ENCODE measurements at regions not wholly inside any gene's neighbourhood (a gene's known extent, or its start where the extent isn't known, plus 50 kb on each side); places are given as distances from the start of the nearest gene placed in this dataset.

DNA sequence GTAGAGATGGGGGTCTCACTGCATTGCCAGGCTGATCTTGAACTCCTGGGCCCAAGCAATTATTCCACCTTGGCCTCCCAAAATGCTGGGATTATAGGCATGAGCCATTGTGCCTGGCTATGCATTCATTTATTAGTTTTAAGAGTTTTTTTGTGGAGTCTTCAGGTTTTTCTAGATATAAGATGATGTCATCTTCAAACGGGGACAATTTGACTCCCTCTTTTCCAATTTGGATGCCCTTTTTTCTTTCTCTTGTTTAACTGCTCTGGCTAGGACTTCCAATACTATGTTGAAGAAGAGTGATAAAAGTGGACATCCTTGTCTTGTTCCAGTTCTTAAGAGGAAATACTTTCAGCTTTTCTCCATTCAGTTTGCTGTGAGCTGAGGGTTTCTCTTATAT, 113.7 kb upstream of the PARD3B start:
- TF ChIP-seq, protein P1, sequence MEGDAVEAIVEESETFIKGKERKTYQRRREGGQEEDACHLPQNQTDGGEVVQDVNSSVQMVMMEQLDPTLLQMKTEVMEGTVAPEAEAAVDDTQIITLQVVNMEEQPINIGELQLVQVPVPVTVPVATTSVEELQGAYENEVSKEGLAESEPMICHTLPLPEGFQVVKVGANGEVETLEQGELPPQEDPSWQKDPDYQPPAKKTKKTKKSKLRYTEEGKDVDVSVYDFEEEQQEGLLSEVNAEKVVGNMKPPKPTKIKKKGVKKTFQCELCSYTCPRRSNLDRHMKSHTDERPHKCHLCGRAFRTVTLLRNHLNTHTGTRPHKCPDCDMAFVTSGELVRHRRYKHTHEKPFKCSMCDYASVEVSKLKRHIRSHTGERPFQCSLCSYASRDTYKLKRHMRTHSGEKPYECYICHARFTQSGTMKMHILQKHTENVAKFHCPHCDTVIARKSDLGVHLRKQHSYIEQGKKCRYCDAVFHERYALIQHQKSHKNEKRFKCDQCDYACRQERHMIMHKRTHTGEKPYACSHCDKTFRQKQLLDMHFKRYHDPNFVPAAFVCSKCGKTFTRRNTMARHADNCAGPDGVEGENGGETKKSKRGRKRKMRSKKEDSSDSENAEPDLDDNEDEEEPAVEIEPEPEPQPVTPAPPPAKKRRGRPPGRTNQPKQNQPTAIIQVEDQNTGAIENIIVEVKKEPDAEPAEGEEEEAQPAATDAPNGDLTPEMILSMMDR (optimal IDR thresholded peaks at IDR 0.05 in 1 of 3, IDR thresholded peaks at IDR 0.05 in 1 of 3, conservative IDR thresholded peaks at IDR 0.05 in 1 of 3; ENCODE audit: extremely low read depth in 1 of 3, insufficient read depth in 2 of 3, low read length in 3 of 3), result no peak
- no peak for TF ChIP-seq EZH2 (IDR thresholded peaks at IDR 0.05; ENCODE audit: low read length)
- no peak overlapping the region for H3K27ac ChIP-seq (ENCODE audit: control insufficient read depth, insufficient read depth, low read length)
- H3K36me3 ChIP-seq (ENCODE audit: control insufficient read depth in 2 of 2, extremely low read depth in 1 of 2, insufficient read depth in 2 of 2, low read length in 2 of 2), result no peaks in the 10 kb centered on the region
- no peaks in the 10 kb centered on the region for H3K4me1 ChIP-seq (ENCODE audit: control insufficient read depth, extremely low read depth, insufficient read depth, low read length)
- FAIRE-seq, result no peak
- H3K4me2 ChIP-seq (ENCODE audit: control insufficient read depth, extremely low read depth, insufficient read depth, low read depth, low read length), result no peak overlapping the region
- H3K4me3 ChIP-seq (ENCODE audit: control insufficient read depth in 2 of 3, extremely low read depth in 1 of 3, insufficient read depth in 2 of 3, low read depth in 1 of 3, low read length in 3 of 3), result no peak overlapping the region
- H4K20me1 ChIP-seq (ENCODE audit: control insufficient read depth, extremely low read depth, insufficient read depth, low read length), result no peaks in the 10 kb centered on the region
- no peak for DNase-seq (ENCODE audit: low read depth, low spot score)
- no peaks in the 10 kb centered on the region for H3K9me3 ChIP-seq (ENCODE audit: control insufficient read depth, low read depth, low read length)
- no peak overlapping the region for H3K9ac ChIP-seq (ENCODE audit: control insufficient read depth, extremely low read depth, insufficient read depth, low read length)
- no peaks in the 10 kb centered on the region for H3K9me1 ChIP-seq (ENCODE audit: control insufficient read depth, extremely low read depth, insufficient read depth, low read length)
- H3K79me2 ChIP-seq (ENCODE audit: control insufficient read depth, insufficient read depth, low read length), result no peaks in the 10 kb centered on the region
- H2AFZ ChIP-seq (ENCODE audit: control insufficient read depth, low read length), result no peak overlapping the region
- no peaks in the 10 kb centered on the region for H3K27me3 ChIP-seq (ENCODE audit: control insufficient read depth, extremely low read depth, insufficient read depth, low read length)
- dilution Hi-C loops (cut with MboI; ENCODE audit: extremely low pct_ligation_motif_present, low sequenced_read_pairs), result no loop called here

DNA sequence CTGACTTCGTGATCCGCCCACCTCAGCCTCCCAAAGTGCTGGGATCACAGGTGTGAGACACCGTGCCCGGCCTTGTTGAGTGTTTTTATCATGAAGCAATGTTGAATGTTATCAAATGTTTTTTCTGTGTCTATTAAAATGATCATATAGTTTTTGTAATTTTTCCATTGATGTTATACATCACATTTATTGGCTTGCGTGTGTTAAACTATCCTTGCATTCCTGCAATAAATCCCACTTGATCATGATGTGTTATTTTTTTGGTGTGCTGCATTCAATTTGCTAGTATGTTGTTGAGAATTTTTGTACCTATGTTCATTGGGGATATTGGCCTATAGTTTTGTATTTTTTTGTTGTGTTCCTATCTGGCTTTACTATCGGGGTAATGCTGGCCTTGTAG, 113.1 kb upstream of the PARD3B start:
- TF ChIP-seq, protein P1 (optimal IDR thresholded peaks at IDR 0.05 in 1 of 3, IDR thresholded peaks at IDR 0.05 in 1 of 3, conservative IDR thresholded peaks at IDR 0.05 in 1 of 3; ENCODE audit: extremely low read depth in 1 of 3, insufficient read depth in 2 of 3, low read length in 3 of 3), result no peak
- TF ChIP-seq EZH2 (IDR thresholded peaks at IDR 0.05; ENCODE audit: low read length), result no peak
- Histone ChIP-seq H3K27me3 (ENCODE audit: control insufficient read depth, extremely low read depth, insufficient read depth, low read length) (no peaks in the 10 kb centered on the region), H3K4me1 (ENCODE audit: control insufficient read depth, extremely low read depth, insufficient read depth, low read length) (no peaks in the 10 kb centered on the region), H3K9me1 (ENCODE audit: control insufficient read depth, extremely low read depth, insufficient read depth, low read length) (no peaks in the 10 kb centered on the region), H3K79me2 (ENCODE audit: control insufficient read depth, insufficient read depth, low read length) (no peaks in the 10 kb centered on the region), H3K36me3 (ENCODE audit: control insufficient read depth in 2 of 2, extremely low read depth in 1 of 2, insufficient read depth in 2 of 2, low read length in 2 of 2) (no peaks in the 10 kb centered on the region), H2AFZ (ENCODE audit: control insufficient read depth, low read length) (no peak overlapping the region), H3K4me3 (ENCODE audit: control insufficient read depth in 2 of 3, extremely low read depth in 1 of 3, insufficient read depth in 2 of 3, low read depth in 1 of 3, low read length in 3 of 3) (no peak overlapping the region), H3K9ac (ENCODE audit: control insufficient read depth, extremely low read depth, insufficient read depth, low read length) (no peak overlapping the region), H3K4me2 (ENCODE audit: control insufficient read depth, extremely low read depth, insufficient read depth, low read depth, low read length) (no peak overlapping the region), H3K9me3 (ENCODE audit: control insufficient read depth, low read depth, low read length) (no peaks in the 10 kb centered on the region), H4K20me1 (ENCODE audit: control insufficient read depth, extremely low read depth, insufficient read depth, low read length) (no peaks in the 10 kb centered on the region), H3K27ac (ENCODE audit: control insufficient read depth, insufficient read depth, low read length) (no peak overlapping the region)
- DNase-seq (ENCODE audit: low read depth, low spot score), result no peak
- no peak for FAIRE-seq
- dilution Hi-C loops (cut with MboI; ENCODE audit: extremely low pct_ligation_motif_present, low sequenced_read_pairs), result no loop called here

Measured in keratinocyte (primary cell).